K562 (cell line): ENCODE measurements at regions not wholly inside any gene's neighbourhood (a gene's known extent, or its start where the extent isn't known, plus 50 kb on each side); places are given as distances from the start of the nearest gene placed in this dataset.
A peak's percentile ranks its signal among the peaks of the same experiment; 100 is the strongest.

Experiments used
- ATAC-seq: fragments of 200-7000 bp; cut with Tn5 transposase; 3 replicates; pipeline ENCODE4 v1.9.1; 2020; ENCODE audit warnings: moderate library complexity
- BruUV-seq: library from RNA; stranded (reverse); fragments of 400-500 nt; replicated peaks from 2 replicates; lab custom pipeline; 2021; lab: Mats Ljungman, UMichigan
- CTCF ChIA-PET: fragments of 300-600 bp; formaldehyde crosslinking; extraction: SDS; loops from one replicate; lab custom pipeline; 2021; ENCODE audit warnings: low intra/inter-chr PET ratio; lab: Yijun Ruan, JAX
- POLR2A ChIA-PET: fragments of 300-600, 350-650 bp; sonication (Branson Sonifier 250); formaldehyde crosslinking; extraction: SDS; loops from one replicate; lab custom pipeline; 2021; ENCODE audit warnings: antibody characterized with exemption, inconsistent platforms; lab: Yijun Ruan, JAX
- DNase-seq, 4 experiments: peaks; one replicate each; pipeline versions ENCODE4 v3.0.0 to v3.0.0-alpha.2; 2011 to 2018; ENCODE audit warnings: low spot score in 3 of 4, mixed read lengths in 3 of 4; ENCODE audit errors: extremely low read depth in 1 of 4
- FAIRE-seq: peaks from 2 replicates; lab custom pipeline; 2011; peaks lifted over from hg19 to GRCh38; lab: Jason Lieb, UNC
- H2AFZ ChIP-seq: 2 replicates; pipeline ENCODE4 v1.6.0; 2011; ENCODE audit warnings: low read depth, low read length, control low read depth, inconsistent platforms
- H3K27ac ChIP-seq: fragments of 200-600 bp; 3 replicates; pipeline ENCODE4 v1.8.0; 2011; ENCODE audit warnings: low read depth, mild to moderate bottlenecking, control low read depth, inconsistent platforms, low read length, moderate library complexity, mixed read lengths; ENCODE audit errors: extremely low read depth
- H3K27me3 ChIP-seq, 2 experiments: fragments of 300-600 bp in 1 of 2; 2 replicates in 1 of 2; 3 replicates in 1 of 2; pipeline versions ENCODE4 v1.6.0 to v1.8.0; 2011; ENCODE audit warnings: inconsistent platforms in 2 of 2, low read length in 2 of 2, mild to moderate bottlenecking in 1 of 2, mixed read lengths in 1 of 2, moderate library complexity in 1 of 2; ENCODE audit not compliant: control insufficient read depth in 2 of 2, insufficient read depth in 2 of 2
- H3K36me3 ChIP-seq: fragments of 300-600 bp; 3 replicates; pipeline ENCODE4 v1.8.0; 2011; ENCODE audit warnings: mild to moderate bottlenecking, low read length, inconsistent platforms; ENCODE audit not compliant: control insufficient read depth, insufficient read depth
- H3K4me1 ChIP-seq, 2 experiments: fragments of 200-600 bp in 1 of 2; replicated peaks in 1 of 2; 2 replicates in 1 of 2; 3 replicates in 1 of 2; pipeline versions ENCODE4 v1.5.1 to v1.8.0; 2011; ENCODE audit warnings: inconsistent platforms in 2 of 2, low read length in 2 of 2, mild to moderate bottlenecking in 1 of 2, mixed read lengths in 1 of 2, moderate library complexity in 1 of 2; ENCODE audit not compliant: control insufficient read depth in 2 of 2, insufficient read depth in 2 of 2
- H3K4me2 ChIP-seq: 2 replicates; pipeline ENCODE4 v1.6.1; 2011; ENCODE audit warnings: low read length, control low read depth, inconsistent platforms, mixed read lengths; ENCODE audit not compliant: insufficient read depth
- H3K4me3 ChIP-seq: fragments of 200-600 bp; sonication (generic), shearing (Covaris generic); 2 replicates; pipeline ENCODE4 v1.5.1; 2016; ENCODE audit warnings: control low read depth, inconsistent platforms
- H3K79me2 ChIP-seq: fragments of 200-600 bp; 3 replicates; pipeline ENCODE4 v1.8.0; 2011; ENCODE audit warnings: low read length, inconsistent platforms; ENCODE audit not compliant: control insufficient read depth, insufficient read depth
- H3K9ac ChIP-seq, 2 experiments: 2 replicates each; pipeline versions ENCODE4 v1.6.0 to v1.6.1; 2011; ENCODE audit warnings: low read depth in 2 of 2, low read length in 2 of 2, control low read depth in 1 of 2, inconsistent platforms in 1 of 2, mild to moderate bottlenecking in 1 of 2, mixed read lengths in 1 of 2; ENCODE audit not compliant: insufficient read depth in 1 of 2
- H3K9me1 ChIP-seq: one replicate; pipeline ENCODE4 v1.6.0; 2011; ENCODE audit warnings: inconsistent platforms, mild to moderate bottlenecking, low read length, moderate library complexity; ENCODE audit not compliant: control insufficient read depth, insufficient read depth
- H3K9me3 ChIP-seq: replicated peaks from 2 replicates; pipeline ENCODE4 v1.5.1; 2011; ENCODE audit warnings: low read depth, low read length, inconsistent platforms; ENCODE audit not compliant: control insufficient read depth, insufficient read depth
- H4K20me1 ChIP-seq: replicated peaks from 2 replicates; pipeline ENCODE4 v1.6.1; 2011; ENCODE audit warnings: low read length, inconsistent platforms, mixed read lengths; ENCODE audit not compliant: control insufficient read depth, insufficient read depth
- CHD2 ChIP-seq: IDR thresholded peaks from 2 replicates; pipeline ENCODE4 v1.6.1; 2011; ENCODE audit warnings: low read depth, low read length
- CTBP1 ChIP-seq: fragments of 450-650 bp; IDR thresholded peaks from 2 replicates; pipeline ENCODE4 v1.6.1; 2016; ENCODE audit warnings: borderline replicate concordance
- E2F6 ChIP-seq, 2 experiments: IDR thresholded peaks; 2 replicates each; pipeline ENCODE4 v1.6.1; 2011; ENCODE audit warnings: borderline replicate concordance in 1 of 2, control low read depth in 1 of 2, low read depth in 1 of 2, low read length in 1 of 2, mild to moderate bottlenecking in 1 of 2, mixed read lengths in 1 of 2, moderate library complexity in 1 of 2; ENCODE audit not compliant: insufficient read depth in 1 of 2, insufficient read length in 1 of 2, poor library complexity in 1 of 2, severe bottlenecking in 1 of 2; ENCODE audit errors: extremely low read depth in 1 of 2
- GATA2 ChIP-seq: sonication (generic); formaldehyde crosslinking; IDR thresholded peaks from 2 replicates; pipeline ENCODE4 v1.4.0; 2020; ENCODE audit warnings: mild to moderate bottlenecking, missing genetic modification reagents
- MEF2D ChIP-seq: conservative IDR thresholded peaks from 2 replicates; pipeline ENCODE4 v1.6.1; 2016; ENCODE audit warnings: low read depth, missing genetic modification characterization, missing compliant biosample characterization
- RBM25 ChIP-seq: fragments of 200-400 bp; formaldehyde crosslinking; IDR thresholded peaks from 2 replicates; pipeline ENCODE4 v1.6.1; 2018; ENCODE audit warnings: low read length, low read depth, moderate library complexity; ENCODE audit not compliant: severe bottlenecking
- SMAD3 ChIP-seq: fragments of 450-650 bp; formaldehyde crosslinking; conservative IDR thresholded peaks from 2 replicates; pipeline ENCODE4 v1.4.0; 2020; ENCODE audit warnings: mild to moderate bottlenecking
- ZNF24 ChIP-seq: fragments of 450-650 bp; IDR thresholded peaks from 2 replicates; pipeline ENCODE4 v1.6.1; 2016
- ZSCAN29 ChIP-seq: fragments of 450-650 bp; IDR thresholded peaks from 2 replicates; pipeline ENCODE4 v1.6.1; 2017
- WGBS: fragments of 100-300 bp; shearing (Covaris generic); methylation state at CpG from one replicate; pipeline ENCODE4 v1.1.6; 2016; ENCODE audit warnings: low coverage, mixed read lengths; ENCODE audit not compliant: insufficient coverage; ENCODE audit errors: missing lambda C conversion rate; 5-methylcytosine and 5-hydroxymethylcytosine counted together
- in situ Hi-C: fragments of 300-500 bp; cut with MboI; formaldehyde crosslinking; loops from 4 replicates; pipeline ENCODE4 v1.15.0; 2018; ENCODE audit warnings: inconsistent platforms, mixed read lengths
- intact Hi-C: fragments of 100-400 bp; cut with micrococcal nuclease; formaldehyde crosslinking; loops from 2 replicates; pipeline ENCODE4 v1.14.2; 2022
- TF ChIP-seq, protein P1 (sequence below), 2 experiments: fragments of 450-650 bp; conservative IDR thresholded peaks; 2 replicates each; pipeline ENCODE4 v1.6.1; 2017; ENCODE audit warnings: mild to moderate bottlenecking in 2 of 2, moderate library complexity in 2 of 2
- TF ChIP-seq, protein P2 (sequence below): fragments of 250-450 bp; sonication (Bioruptor Pico); IDR thresholded peaks from 2 replicates; pipeline ENCODE4 v1.4.0; 2020; ENCODE audit warnings: borderline replicate concordance

DNA sequence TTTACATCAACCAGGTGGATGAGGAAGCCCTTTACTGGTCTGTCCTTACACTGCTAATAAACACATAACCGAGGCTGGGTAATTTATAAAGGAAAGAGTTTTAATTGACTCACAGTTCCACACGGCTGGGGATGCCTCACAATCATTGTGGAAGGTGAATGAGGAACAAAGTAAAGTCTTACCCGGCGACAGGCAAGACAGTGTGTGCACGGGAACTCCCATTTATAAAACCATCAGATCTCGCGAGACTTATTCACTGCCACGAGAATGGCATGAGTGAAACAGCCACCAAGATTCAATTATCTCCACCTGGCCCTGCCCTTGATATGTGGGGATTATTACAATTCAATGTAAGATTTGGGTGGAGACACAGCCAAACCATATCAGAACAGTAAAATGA lies 67.3 kb upstream of the GRAMD2B start:
- no peak for DNase-seq
- H3K27me3 ChIP-seq: no peaks in the 10 kb centered on the region
- TF ChIP-seq, protein P1, sequence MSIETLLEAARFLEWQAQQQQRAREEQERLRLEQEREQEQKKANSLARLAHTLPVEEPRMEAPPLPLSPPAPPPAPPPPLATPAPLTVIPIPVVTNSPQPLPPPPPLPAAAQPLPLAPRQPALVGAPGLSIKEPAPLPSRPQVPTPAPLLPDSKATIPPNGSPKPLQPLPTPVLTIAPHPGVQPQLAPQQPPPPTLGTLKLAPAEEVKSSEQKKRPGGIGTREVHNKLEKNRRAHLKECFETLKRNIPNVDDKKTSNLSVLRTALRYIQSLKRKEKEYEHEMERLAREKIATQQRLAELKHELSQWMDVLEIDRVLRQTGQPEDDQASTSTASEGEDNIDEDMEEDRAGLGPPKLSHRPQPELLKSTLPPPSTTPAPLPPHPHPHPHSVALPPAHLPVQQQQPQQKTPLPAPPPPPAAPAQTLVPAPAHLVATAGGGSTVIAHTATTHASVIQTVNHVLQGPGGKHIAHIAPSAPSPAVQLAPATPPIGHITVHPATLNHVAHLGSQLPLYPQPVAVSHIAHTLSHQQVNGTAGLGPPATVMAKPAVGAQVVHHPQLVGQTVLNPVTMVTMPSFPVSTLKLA (conservative IDR thresholded peaks at IDR 0.05): peak in 1 of 2 experiments; percentile 37; a peak in 1 of 4 replicates
- TF ChIP-seq RBM25 (peak; percentile 67), ZSCAN29 (no peak), GATA2 (CRISPR knock-in tag) (no peak), CHD2 (peak; percentile 92), CTBP1 (no peak), SMAD3 (CRISPR knock-in tag) (no peak), E2F6 (IDR thresholded peaks at IDR 0.05; ENCODE audit: borderline replicate concordance in 1 of 2, extremely low read depth in 1 of 2, insufficient read depth in 1 of 2, insufficient read length in 1 of 2, low read depth in 1 of 2, low read length in 1 of 2, poor library complexity in 1 of 2, severe bottlenecking in 1 of 2) (no peak), MEF2D (tag) (no peak), ZNF24 (no peak)
- TF ChIP-seq, protein P2, sequence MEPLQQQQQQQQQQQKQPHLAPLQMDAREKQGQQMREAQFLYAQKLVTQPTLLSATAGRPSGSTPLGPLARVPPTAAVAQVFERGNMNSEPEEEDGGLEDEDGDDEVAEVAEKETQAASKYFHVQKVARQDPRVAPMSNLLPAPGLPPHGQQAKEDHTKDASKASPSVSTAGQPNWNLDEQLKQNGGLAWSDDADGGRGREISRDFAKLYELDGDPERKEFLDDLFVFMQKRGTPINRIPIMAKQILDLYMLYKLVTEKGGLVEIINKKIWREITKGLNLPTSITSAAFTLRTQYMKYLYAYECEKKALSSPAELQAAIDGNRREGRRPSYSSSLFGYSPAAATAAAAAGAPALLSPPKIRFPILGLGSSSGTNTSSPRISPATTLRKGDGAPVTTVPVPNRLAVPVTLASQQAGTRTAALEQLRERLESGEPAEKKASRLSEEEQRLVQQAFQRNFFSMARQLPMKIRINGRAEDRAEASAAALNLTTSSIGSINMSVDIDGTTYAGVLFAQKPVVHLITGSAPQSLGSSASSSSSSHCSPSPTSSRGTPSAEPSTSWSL (CRISPR knock-in tag): no peak
- TF ChIP-seq, all 486 proteins: peak for 3
- Histone ChIP-seq H3K9me3 (no peaks in the 10 kb centered on the region), H3K36me3 (no peaks in the 10 kb centered on the region), H3K9me1 (no peaks in the 10 kb centered on the region), H3K4me3 (no peak overlapping the region), H3K79me2 (no peaks in the 10 kb centered on the region), H2AFZ (peak overlapping the region; percentile 58), H4K20me1 (no peaks in the 10 kb centered on the region), H3K9ac (no peak overlapping the region), H3K4me2 (no peak overlapping the region), H3K4me1 (peaks cover 0 to 12% of the 10 kb centered on the region in 2 experiments; a peak in 2 of 5 replicates), H3K27ac (no peak overlapping the region)
- WGBS: 25% methylated on average over 8 of the region's 8 CpGs
- in situ Hi-C loops: no loop called here
- ATAC-seq (peak; percentile 22; the same call in 1 of the 3 replicates), FAIRE-seq (no peak)
- BruUV-seq: no TSS peak
- CTCF ChIA-PET: no interaction called here
- intact Hi-C loops: loop anchor here (10.0 kb wide), 1 partner anchor 449 kb away; no protein-coding TSS in a partner anchor
- POLR2A ChIA-PET: no interaction called here
